Subcutaneous abdominal adipose tissue (tissue), 5 donors: ENCODE measurements at regions not wholly inside any gene's neighbourhood (a gene's known extent, or its start where the extent isn't known, plus 50 kb on each side); places are given as distances from the start of the nearest gene placed in this dataset.

Experiments
- H3K27ac ChIP-seq: one replicate; pipeline ENCODE4 v1.7.0; 2013; ENCODE audit warnings: low read depth, mild to moderate bottlenecking, inconsistent platforms, low read length, moderate library complexity
- H3K27me3 ChIP-seq, 5 donors: one replicate each; pipeline ENCODE4 v1.7.0; 2013; ENCODE audit warnings: low read length in 5 of 5, inconsistent platforms in 1 of 5; ENCODE audit not compliant: control insufficient read depth in 5 of 5, insufficient read depth in 4 of 5
- H3K36me3 ChIP-seq, 5 donors: one replicate each; pipeline ENCODE4 v1.7.0; 2013; ENCODE audit warnings: low read length in 5 of 5; ENCODE audit not compliant: control insufficient read depth in 5 of 5, insufficient read depth in 5 of 5
- H3K4me1 ChIP-seq, 5 donors: one replicate each; pipeline ENCODE4 v1.7.0; 2013; ENCODE audit warnings: low read length in 5 of 5, mild to moderate bottlenecking in 3 of 5, moderate library complexity in 1 of 5; ENCODE audit not compliant: control insufficient read depth in 5 of 5, insufficient read depth in 5 of 5
- H3K4me3 ChIP-seq, 5 donors: one replicate each; pipeline ENCODE4 v1.7.0; 2013; ENCODE audit warnings: low read length in 5 of 5, low read depth in 1 of 5
- H3K9ac ChIP-seq, 5 donors: one replicate each; pipeline ENCODE4 v1.7.0; 2013; ENCODE audit warnings: low read length in 5 of 5, mild to moderate bottlenecking in 4 of 5, moderate library complexity in 3 of 5
- H3K9me3 ChIP-seq, 5 donors: one replicate each; pipeline ENCODE4 v1.7.0; 2013; ENCODE audit warnings: low read length in 5 of 5; ENCODE audit not compliant: control insufficient read depth in 5 of 5
- donor health status: healthy.
- donor health status: healthy.
- donor health status: healthy.
- donor health status: healthy.
- donor health status: healthy.

GRCh38 chr2:188865681-188866080 is 108.5 kb upstream of the COL3A1 start:
- Histone ChIP-seq H3K9ac (no peak overlapping the region), H3K4me3 (no peak overlapping the region), H3K36me3 (no peaks in the 10 kb centered on the region), H3K9me3 (peaks cover 0 to 3% (median 0%) of the 10 kb centered on the region in 5 donors), H3K4me1 (peaks cover 0 to 3% (median 0%) of the 10 kb centered on the region in 5 donors), H3K27me3 (no peaks in the 10 kb centered on the region), H3K27ac (no peak overlapping the region)

DNA sequence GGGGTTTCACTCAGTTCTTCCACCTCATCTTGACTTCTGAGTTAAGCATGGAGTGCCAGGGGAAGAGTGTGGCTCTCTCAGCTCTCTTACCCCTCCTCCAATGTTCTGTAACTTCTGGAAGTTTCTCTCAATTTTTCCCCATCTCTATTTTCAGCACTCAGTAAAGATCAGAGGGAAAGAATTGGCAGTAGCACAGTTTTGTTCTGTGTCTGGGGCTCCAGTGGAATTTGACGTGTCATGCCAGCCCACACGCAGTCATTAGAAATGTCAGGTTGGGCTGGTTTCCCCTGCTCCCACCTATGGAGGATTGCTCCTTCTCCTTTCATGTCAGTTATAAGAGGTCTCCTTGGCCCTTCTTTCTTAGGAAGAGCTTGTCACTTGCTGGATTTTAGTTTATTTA is 104.6 kb upstream of the COL3A1 start:
- H3K9me3 ChIP-seq, result peaks cover 0 to 3% (median 0%) of the 10 kb centered on the region in 5 donors
- peaks cover 0 to 3% (median 0%) of the 10 kb centered on the region in 5 donors for H3K4me1 ChIP-seq
- no peak overlapping the region for H3K9ac ChIP-seq
- peak overlapping the region; percentile 8 for H3K27ac ChIP-seq
- H3K36me3 ChIP-seq, result no peaks in the 10 kb centered on the region
- H3K4me3 ChIP-seq, result no peak overlapping the region
- no peaks in the 10 kb centered on the region for H3K27me3 ChIP-seq

- Histone ChIP-seq H3K27ac (no peak overlapping the region), H3K4me1 (peaks cover 0 to 3% (median 0%) of the 10 kb centered on the region in 5 donors), H3K36me3 (no peaks in the 10 kb centered on the region), H3K9ac (no peak overlapping the region), H3K4me3 (no peak overlapping the region), H3K27me3 (no peaks in the 10 kb centered on the region), H3K9me3 (peaks cover 0 to 3% (median 0%) of the 10 kb centered on the region in 5 donors)
Observed at GRCh38 chr2:188870289-188870688, 103.9 kb upstream of the COL3A1 start.

DNA sequence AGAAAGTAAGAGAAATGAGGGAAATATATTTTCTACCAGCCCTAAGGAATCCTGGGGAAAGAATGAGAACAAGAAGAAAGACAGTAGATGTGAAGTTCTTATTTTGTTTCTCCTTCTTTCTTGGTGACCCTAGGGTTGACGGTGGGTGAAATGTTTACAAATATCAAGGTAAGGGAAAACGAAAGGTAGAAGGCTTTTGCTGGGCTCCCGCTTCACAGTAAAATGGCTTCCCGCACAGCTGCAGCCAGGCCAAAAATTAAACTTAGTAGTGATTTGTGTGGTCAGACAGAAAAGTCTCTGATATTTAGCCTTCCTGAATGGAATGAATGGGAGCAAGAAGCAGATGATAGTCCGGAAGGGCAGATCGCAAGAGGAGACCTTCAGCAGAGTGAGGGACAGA is 99.1 kb upstream of the COL3A1 start:
- Histone ChIP-seq H3K9ac (no peak overlapping the region), H3K4me3 (no peak overlapping the region), H3K9me3 (no peaks in the 10 kb centered on the region), H3K27ac (no peak overlapping the region), H3K36me3 (no peaks in the 10 kb centered on the region), H3K4me1 (no peaks in the 10 kb centered on the region), H3K27me3 (no peaks in the 10 kb centered on the region)

DNA sequence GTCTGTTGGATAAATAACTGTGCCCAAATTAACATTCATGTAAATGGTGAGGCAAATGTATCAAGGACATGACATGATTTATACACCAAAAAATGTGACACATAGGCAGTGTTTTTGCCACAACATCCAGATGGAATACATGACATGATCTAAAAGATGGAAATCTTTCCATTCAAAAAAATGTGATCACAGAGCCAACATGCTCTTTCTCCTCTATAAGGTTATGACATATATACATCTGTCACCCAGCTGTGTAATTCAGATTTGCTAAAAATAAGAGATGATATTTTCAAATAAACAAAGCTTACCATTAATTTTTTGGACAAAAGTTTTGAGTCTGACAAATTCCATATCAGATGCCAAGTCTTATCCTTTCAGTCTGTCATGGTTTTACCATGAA is 95.5 kb upstream of the COL3A1 start:
- Histone ChIP-seq H3K4me1 (no peaks in the 10 kb centered on the region), H3K9me3 (no peaks in the 10 kb centered on the region), H3K27ac (no peak overlapping the region), H3K27me3 (no peaks in the 10 kb centered on the region), H3K9ac (no peak overlapping the region), H3K4me3 (no peak overlapping the region), H3K36me3 (no peaks in the 10 kb centered on the region)

DNA sequence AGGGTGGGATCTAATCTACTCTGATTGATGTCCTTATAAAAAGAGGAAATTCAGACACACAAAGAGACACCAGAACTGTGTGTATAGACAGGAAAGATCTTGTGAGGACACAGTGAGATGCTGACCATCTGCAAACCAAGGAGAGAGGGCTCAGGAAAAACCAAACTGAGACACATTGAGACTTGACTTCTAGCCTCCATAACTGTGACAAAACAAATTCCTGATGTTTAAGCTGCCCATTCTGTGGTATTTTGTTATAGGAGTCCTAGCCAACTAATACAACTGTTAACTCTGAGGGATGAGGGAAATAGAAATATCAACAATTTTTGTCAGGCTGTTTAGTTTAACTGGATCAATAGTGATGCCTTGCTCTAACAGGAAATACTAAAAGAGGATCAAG is 93.4 kb upstream of the COL3A1 start:
- no peaks in the 10 kb centered on the region for H3K9me3 ChIP-seq
- H3K36me3 ChIP-seq, result no peaks in the 10 kb centered on the region
- H3K4me1 ChIP-seq, result no peaks in the 10 kb centered on the region
- H3K4me3 ChIP-seq, result no peak overlapping the region
- H3K27me3 ChIP-seq, result no peaks in the 10 kb centered on the region
- H3K27ac ChIP-seq, result no peak overlapping the region
- no peak overlapping the region for H3K9ac ChIP-seq

- Histone ChIP-seq H3K36me3 (no peaks in the 10 kb centered on the region), H3K27me3 (no peaks in the 10 kb centered on the region), H3K9ac (no peak overlapping the region), H3K27ac (no peak overlapping the region), H3K4me1 (no peaks in the 10 kb centered on the region), H3K4me3 (no peak overlapping the region), H3K9me3 (no peaks in the 10 kb centered on the region)
Observed at GRCh38 chr2:188881434-188881833, 92.7 kb upstream of the COL3A1 start.

GRCh38 chr2:188884046-188884445 is 90.1 kb upstream of the COL3A1 start:
- Histone ChIP-seq H3K4me1 (no peaks in the 10 kb centered on the region), H3K9ac (no peak overlapping the region), H3K36me3 (no peaks in the 10 kb centered on the region), H3K27me3 (no peaks in the 10 kb centered on the region), H3K9me3 (peaks cover 0 to 12% (median 8%) of the 10 kb centered on the region in 5 donors), H3K27ac (no peak overlapping the region), H3K4me3 (no peak overlapping the region)

- Histone ChIP-seq H3K36me3 (no peaks in the 10 kb centered on the region), H3K9me3 (peaks cover 0 to 17% (median 12%) of the 10 kb centered on the region in 5 donors), H3K27ac (no peak overlapping the region)
Observed at GRCh38 chr2:188884517-188884916, 89.7 kb upstream of the COL3A1 start.

DNA sequence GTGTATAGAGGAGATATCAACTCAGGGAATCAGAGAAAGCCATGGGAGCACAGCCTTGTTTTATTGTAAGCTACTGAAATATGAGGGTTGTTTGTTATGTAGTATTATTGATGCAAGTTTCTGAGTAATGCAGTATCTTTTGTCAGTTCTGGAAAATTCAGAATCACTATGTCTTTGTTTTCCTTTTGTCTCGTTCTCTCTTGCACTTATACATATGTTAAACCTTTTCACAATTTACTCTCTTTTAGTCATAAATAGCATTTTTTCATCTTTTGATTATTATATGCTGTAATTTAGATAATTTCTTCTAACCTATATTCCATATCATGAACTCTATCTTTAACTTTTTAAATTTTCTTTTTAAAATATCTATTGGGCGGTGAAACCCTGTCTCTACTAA is 85.0 kb upstream of the COL3A1 start:
- Histone ChIP-seq H3K27me3 (no peaks in the 10 kb centered on the region), H3K9ac (no peak overlapping the region), H3K36me3 (no peaks in the 10 kb centered on the region), H3K9me3 (peaks cover 0 to 28% (median 16%) of the 10 kb centered on the region in 5 donors), H3K4me1 (peaks cover 0 to 16% (median 9%) of the 10 kb centered on the region in 5 donors), H3K27ac (no peak overlapping the region), H3K4me3 (no peak overlapping the region)

More at GRCh38 chr2:188884517-188884916, 89.7 kb upstream of the COL3A1 start:
- no peaks in the 10 kb centered on the region for H3K4me1 ChIP-seq
- H3K27me3 ChIP-seq, result no peaks in the 10 kb centered on the region
- no peak overlapping the region for H3K9ac ChIP-seq
- H3K4me3 ChIP-seq, result no peak overlapping the region

DNA sequence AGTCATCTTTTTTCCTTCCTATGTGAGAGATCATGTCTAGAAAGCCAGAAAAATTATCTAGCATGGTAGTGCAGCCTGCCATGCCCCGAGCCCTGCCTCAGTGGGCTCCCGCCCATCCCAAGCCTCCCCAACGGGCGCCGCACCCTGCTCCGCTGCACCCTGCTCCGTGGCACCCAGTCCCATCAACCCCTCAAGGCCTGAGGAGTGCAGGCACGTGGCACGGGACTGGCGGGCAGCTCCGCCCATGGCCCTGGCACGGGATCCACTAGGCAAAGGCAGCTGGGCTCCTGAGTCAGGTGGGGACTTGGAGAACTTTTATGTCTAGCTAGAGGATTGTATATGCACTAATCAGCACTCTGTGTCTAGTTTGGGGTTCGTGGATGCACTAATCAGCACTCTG is 83.4 kb upstream of the COL3A1 start:
- H3K9ac ChIP-seq, result no peak overlapping the region
- H3K27ac ChIP-seq, result no peak overlapping the region
- no peaks in the 10 kb centered on the region for H3K36me3 ChIP-seq
- peaks cover 0 to 19% (median 9%) of the 10 kb centered on the region in 5 donors for H3K4me1 ChIP-seq
- peaks cover 0 to 28% (median 16%) of the 10 kb centered on the region in 5 donors for H3K9me3 ChIP-seq
- H3K27me3 ChIP-seq, result no peaks in the 10 kb centered on the region
- no peak overlapping the region for H3K4me3 ChIP-seq
